Right renal cortex interstitium (tissue), 3 donors: ENCODE measurements at regions not wholly inside any gene's neighbourhood (a gene's known extent, or its start where the extent isn't known, plus 50 kb on each side); places are given as distances from the start of the nearest gene placed in this dataset.
"Not testable (repeated sequence)": the region's sequence is repeated elsewhere in the genome, so short reads cannot be mapped to it uniquely, and the experiment has no call there.

Source experiments
- DNase-seq, 3 donors: peaks; one replicate each; pipeline ENCODE4 v3.0.0-alpha.2; 2013; ENCODE audit warnings: low read depth in 3 of 3, low spot score in 2 of 3

DNA sequence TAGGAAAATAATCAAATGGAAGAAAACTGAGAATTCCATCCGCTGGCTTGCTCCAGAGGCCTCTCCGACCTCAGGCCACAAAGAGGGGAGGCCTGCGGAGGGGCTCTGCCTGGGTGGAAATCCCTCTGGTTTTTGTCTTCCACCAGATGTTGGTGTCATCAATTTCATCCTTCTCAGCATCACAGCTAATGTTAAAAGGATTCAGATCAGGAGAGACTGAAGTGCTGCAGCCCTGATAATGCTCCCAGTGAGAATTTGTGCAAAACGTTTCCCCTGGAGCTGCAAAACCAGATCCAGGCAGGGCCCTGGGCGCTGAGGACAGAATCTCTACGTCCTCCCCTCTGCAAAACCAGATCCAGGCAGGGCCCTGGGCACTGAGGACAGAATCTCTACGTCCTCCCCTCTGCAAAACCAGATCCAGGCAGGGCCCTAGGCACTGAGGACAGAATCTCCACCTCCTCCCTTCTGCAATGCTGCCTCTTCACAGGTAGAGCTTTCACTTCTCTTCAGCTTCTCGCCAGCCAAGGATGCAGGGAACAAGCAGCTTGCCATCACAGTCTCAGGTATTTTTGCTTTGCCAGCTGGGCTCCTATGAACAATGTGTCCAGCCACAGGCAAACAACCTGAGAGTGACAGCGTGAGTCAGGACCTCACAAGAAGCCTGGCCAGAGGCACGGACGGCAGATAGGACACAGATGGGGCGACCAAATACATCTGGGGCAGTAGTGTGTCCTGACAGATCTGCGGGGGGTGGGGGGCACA lies 81.2 kb downstream of the TMEM18 start:
- DNase-seq = no peak

GRCh38 chr2:595141-595815 lies 81.9 kb downstream of the TMEM18 start:
- DNase-seq = no peak

DNA sequence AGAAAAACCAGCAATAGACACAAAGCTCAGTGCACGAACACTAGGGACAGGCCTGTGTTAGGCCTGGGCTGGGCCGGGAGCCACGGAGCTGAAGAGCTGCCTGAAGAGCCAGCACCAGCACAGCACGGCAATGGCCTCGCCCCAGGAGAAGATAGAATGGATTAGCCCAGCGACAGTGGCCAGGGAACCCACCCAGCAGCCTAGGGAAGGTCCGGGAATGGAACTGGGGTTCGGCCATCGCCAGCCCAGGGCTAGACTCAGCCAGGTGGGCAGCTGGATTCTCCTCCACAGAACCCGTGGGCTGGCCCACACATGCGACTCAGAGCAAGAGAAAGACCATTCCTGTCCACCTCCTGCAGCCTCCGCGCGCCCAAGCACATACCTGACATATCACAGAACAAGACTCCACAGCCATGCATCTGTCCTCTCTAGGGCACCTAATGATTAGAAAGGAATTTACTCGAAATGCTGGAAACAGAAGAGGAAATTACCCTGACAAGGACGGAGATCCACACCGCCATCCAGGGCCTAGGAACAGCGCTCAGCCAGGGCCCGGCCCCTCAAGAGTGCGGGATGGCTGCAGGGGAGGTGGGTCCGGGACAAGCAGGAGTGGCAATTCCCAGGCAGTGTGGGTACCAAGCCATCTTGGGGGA lies 82.8 kb downstream of the TMEM18 start:
- no peak for DNase-seq

GRCh38 chr2:593356-594026 lies 83.7 kb downstream of the TMEM18 start:
- no peak for DNase-seq

GRCh38 chr2:592737-593136 lies 84.5 kb downstream of the TMEM18 start:
- DNase-seq = no peak

GRCh38 chr2:590214-591175 lies 86.7 kb downstream of the TMEM18 start:
- no peak for DNase-seq

DNA sequence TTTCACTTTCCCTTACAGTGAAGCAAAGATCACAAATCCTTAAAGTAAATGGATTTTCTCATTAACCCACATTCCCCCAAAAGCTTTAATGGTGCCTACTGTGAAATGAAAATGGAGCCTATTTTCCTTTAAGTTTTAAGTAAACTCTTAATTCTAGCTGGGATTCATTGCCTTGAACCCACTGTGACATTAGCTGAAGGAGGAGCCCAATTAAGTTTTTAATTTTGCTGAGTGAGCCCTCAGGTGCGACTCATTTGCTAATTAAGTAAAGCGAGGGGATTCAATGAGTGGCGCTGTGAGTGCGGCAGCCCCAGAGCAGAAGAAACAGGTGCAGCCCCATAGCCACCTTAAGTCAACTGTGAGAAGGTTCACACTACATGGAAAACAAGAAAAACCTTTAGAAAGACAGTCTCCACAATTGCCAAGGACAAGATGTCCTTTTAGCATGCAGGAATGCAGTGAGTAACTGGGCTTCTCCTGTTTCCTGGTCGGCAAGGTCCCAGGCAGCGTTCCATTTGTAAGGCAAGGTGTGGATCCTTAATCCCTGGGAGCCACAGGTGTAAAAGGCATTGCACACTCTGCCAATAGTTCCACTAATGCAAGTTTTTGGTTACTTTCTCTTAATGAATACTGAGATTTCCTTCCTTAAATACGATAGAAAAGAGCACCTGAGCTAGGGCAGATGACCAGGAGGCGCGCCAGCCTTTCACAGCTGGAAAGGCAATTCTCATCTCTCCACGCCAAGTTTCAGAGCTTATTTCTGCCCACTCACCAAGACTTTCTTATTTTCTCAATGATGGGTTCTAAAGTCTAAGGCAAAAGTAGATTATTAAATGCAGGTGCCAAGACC lies 87.7 kb downstream of the TMEM18 start:
- DNase-seq = no peak

DNA sequence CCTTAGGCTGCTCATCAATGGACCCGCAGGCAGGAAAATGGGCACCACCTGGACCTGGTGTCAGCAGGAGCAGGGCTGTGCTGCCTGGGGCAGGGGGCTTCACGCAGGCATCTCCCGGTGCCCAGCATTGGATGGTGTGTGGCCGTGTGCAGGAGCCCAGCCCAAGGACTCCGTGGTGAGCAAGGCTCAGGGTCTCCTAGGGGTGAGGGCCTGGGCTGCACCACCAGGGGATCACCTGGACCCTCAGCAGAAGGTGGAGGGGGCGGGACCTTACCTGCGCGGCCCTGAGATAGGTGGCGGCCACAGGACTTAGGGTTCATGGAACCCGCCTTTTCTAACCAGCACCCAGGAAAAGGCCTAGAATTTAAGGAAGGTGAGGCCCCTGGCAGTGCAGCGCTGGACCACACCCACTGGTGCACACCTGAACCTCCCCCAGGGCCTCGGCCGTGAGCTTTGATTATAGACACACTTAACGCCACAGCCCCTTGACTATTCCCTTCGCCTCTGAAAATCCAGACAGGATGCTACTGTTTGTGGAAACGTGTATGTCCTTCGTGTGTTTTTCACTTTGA lies 89.0 kb downstream of the TMEM18 start:
- DNase-seq = no peak

DNA sequence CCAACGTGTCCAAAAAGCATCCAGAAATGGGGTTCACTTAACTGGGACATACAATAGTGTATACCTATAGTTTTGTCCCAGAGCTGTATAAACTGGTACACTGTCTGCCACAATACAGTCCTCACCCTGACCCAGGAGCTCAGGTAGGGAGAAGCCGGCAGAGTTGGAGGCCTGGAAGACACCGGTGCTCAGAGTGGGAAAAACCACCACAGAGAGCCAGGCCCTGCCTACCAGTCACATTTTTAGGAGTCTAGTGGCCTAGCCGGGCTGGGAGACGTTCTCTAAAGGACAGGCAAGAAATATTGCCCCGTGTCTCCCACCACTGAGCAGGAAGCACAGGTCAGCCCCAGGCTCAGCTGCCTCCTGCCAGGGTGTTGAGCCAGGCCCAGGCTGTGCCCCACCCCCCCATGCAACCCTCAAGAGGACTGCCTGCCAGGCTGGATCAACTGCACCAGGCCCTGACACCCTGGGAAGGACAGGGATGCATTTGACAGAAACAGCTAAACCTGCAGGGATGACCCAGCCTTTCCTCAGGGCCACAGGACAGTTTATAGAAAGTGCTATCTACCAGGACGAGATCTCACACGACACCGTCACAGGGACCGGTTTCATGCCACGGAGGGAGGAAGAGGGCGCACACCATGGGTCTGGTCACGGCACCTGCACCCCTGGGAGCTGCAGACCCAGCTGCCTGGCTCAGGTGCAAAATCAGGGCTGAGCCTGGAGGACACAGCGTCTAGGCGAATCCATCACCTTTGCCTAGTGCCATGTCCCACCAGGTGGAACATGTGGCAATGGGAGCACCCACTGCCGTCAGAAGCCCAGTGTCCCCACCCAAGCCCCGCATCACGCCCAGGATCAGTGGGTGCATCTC lies 89.9 kb downstream of the TMEM18 start:
- no peak for DNase-seq

DNA sequence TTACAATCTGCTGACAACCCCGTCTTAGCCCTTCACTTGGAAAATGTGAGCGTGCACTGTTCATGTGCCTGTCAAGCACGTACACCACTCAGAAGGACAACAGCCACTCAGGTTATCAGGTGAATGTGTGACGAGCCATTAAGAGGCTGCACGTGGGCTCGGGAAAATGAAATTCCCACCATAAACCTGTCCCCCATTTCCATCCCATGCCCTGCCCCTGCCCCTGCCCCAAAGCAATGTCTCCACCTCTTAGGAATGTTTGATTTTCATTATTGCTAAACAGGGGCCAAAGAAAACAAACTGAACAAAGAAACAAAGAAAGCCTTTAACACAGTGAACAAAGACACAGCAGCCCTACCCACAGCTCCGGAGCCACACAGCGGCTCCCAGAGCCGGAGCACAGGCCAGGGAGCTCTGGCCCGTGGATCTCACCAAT lies 90.5 kb downstream of the TMEM18 start:
- no peak for DNase-seq

DNA sequence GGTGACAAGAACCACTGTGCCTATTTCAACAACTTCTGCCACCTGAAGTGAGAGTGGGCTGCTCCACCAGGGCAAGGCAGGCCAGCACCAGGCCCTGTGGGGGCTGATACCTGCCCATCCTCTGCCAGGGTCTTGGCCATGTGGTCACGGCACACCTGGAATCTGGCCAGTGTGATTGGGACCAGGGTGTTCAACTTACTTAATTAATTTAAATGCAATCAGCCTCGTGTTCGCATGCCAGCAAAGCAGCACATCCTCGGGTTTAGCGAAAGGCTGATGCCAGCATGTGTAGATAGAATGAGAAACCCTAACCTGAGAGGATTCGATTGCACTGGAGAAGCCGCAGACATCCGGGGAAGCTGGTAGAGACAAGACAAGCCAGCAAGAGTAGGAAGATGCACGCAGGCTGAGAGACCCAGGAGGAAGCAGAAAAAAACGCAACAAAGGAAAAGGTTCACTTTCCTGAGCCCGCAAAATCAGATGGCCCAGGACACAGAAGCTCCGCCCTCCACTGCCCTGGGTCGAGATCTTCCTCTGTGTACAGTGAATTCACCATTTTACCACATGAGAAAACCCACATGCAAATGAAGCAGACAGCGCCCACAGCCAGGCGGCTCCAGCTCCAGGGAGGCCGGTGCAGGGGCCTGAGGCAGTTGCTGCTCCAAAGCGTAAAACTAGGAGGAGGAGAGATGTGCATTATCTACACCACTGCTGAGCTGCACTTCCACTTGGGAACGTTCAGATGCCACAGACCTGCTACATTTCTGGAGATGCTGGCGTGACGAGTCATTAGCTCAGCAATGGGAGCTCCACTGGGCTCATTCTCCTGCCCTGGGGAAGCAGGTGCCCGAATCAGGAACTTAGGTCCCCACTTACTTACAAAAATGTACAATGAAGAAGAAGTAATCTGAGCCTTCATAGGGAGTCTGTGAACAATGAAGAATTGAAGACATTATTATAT lies 92.1 kb downstream of the TMEM18 start:
- DNase-seq = no peak

DNA sequence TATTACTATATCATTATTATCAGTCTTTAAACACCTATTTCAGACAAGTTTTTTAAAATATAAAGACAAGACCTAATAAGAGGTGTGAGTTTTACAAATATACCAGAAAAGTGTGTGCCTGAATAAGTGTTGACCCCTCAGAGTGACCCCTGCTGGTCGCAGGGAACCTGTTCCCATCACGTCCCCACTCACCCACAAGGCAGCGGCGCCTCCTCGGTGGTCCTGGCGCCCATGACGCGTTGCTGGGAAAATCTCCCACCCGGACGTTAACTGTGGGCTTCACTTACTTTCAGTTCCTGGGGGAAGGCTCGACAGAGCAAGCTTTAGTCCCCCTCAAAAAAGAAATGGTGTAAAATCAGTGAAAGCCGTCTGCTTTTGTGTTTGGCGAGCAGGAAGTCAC lies 93.5 kb downstream of the TMEM18 start:
- no peak for DNase-seq

DNA sequence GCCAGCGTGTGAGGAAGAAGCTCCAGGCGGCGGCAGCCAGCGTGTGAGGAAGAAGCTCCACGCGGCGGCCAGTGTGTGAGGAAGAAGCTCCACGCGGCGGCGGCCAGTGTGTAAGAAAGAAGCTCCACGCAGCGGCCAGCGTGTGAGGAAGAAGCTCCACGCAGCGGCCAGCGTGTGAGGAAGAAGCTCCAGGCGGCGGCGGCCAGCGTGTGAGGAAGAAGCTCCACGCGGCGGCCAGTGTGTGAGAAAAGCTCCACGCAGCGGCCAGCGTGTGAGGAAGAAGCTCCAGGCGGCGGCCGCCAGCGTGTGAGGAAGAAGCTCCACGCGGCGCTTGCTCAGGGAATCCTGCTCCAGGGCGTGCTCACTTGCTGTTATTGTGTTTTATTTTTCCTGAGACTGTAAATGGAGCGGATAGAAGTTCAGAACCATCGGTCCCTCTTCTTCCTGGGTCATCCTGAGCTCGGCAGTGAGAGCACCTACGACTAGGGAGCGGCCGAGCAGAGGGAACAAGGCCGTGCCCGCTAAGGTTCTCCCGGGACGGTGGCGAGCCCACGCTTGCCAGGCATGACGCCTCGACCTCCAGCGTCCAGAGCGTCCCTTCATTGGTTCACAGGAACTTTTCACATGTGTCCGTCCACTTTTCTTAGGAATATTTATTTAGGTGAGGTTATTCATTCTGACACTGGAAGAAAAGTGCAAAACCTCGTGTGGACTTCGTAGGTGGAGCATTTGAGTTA lies 94.2 kb downstream of the TMEM18 start:
- no peak for DNase-seq

- not testable (repeated sequence) for DNase-seq
Observed at GRCh38 chr2:582289-582688, 94.9 kb downstream of the TMEM18 start.

- no peak for DNase-seq
Observed at GRCh38 chr2:579961-580360, 97.2 kb downstream of the TMEM18 start.

DNA sequence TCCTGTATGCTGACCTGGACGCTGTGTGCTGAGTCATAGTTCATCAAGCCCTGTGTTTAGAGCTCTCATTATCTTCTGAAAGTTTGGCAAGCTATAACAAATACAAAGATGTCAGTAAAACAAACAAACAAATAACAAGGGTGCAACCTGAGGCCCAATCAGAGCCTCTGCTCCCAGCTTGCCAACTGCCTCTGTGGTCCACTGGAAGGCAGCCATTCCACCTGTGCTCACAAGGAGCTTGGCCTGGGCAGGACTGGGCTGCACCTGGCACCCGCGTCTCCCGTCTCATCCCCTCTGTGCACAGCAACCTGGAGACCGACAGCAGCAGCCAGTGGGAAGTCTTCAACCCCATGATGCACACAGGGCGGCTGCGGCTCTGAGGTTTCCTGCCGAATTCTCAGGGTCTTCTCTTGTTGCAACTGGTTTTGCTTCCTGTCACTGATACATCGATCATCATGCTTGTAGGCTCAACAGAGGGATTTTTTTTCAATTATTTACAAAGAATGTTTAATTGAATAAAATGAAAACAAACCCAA lies 97.8 kb downstream of the TMEM18 start:
- DNase-seq = no peak
